Hindlimb muscle (tissue), 1 donor: ENCODE measurements at regions not wholly inside any gene's neighbourhood (a gene's known extent, or its start where the extent isn't known, plus 50 kb on each side); places are given as distances from the start of the nearest gene placed in this dataset.

Experiments used
- DNase-seq: peaks from one replicate; pipeline ENCODE4 v3.0.0-alpha.2; 2013

DNA sequence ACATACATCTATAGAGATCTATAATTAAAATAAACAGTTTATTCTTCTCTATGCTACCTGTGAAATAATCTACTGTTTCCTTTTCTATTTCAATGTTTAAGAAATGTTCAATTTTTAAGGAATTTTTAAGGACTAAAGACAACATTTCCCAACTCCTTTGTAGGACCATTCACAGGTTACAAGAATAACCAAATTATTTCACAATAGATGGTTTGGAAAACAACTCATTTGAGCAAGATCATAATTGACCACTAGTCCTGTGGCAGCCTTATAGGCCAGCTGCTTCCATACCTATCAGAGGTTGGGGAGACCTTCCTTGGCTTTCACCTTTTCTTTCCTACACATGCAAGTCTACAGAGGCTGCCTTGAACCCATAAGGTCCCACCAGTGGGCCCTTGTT, 193.7 kb downstream of the TTC39B start:
- DNase-seq = no peak

DNA sequence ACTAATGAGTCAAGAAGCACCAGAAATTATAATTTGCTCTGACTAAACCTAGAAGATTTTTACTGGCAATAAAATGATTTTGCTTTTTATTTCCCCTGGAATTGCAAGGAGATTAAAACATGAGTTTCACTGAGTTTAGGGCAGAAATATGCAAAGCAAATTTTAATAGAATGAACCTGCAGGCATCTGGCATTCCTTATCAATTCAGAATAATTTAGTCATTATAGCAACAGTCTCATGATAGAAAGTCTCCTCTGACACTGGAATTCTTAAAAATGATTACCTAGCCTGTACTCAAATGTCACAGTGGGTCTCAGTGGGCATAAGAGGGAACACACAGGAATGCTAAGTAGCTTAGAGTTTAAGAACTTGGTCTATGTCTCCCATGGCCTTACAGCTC, 195.9 kb downstream of the TTC39B start:
- DNase-seq = no peak

DNA sequence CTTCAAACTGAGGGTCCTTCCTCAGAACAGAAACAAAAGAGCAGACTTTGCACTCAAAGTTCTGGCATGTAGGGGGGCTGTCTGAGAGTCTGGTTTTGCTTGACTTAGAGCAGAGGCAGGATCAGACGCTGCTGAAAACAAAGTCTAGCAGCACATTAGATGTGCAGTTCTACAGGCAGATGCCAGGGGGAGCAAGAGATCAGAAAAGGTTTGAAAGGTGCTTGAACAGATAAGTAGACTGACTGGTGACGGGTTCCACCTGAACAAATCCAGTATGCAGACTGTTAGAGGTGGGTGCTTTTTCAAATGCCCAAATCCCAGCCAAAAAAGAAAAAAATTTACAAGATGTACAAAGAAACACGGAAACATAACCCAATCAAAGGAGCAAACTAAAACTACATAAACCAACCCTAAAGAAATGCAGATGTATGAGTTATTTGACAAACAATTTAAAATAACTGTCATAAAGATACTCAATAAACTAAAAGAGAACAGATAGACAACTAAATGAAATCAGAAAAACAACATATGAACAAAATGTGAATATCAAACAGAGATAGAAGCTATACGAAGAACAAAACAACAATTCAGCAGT, 194.7 kb upstream of the FREM1 start:
- no peak for DNase-seq

DNA sequence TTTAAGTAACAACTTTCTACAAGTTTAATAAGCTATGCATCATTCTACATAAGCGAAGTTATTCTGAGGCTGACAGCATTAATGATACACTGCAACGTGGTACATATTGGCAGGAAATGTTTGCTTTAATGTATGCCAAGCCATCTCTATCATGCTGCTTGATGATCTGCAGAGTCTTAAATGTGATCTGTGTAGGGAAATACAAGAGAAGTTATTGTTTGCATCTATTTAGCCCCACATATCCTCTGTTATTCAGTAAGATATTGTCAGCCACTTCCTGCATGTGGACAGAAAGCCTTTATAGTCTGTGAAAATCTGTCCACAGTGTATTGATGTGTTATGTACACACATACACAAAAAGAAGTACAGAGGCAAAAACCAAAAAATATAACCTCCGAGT, 193.1 kb upstream of the FREM1 start:
- DNase-seq = no peak

DNA sequence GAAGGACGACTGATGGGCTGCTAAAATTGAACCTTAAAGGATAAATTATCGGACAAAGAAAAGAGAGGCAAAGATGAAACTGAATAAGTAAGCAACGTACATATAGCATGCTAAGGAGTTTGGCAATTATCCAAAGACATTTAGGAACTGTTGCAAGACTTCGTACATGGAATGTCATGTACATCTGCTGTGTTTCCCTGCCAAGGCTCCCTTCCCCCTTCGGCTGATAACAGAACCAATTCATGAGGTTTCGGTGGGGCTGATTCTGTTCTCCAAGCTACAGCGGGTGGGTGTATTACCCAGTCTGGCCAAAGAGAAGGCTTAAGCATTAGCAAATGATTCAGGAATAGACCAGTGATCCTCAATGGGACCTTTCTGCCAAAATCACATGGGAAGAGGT, 190.9 kb upstream of the FREM1 start:
- no peak for DNase-seq

DNA sequence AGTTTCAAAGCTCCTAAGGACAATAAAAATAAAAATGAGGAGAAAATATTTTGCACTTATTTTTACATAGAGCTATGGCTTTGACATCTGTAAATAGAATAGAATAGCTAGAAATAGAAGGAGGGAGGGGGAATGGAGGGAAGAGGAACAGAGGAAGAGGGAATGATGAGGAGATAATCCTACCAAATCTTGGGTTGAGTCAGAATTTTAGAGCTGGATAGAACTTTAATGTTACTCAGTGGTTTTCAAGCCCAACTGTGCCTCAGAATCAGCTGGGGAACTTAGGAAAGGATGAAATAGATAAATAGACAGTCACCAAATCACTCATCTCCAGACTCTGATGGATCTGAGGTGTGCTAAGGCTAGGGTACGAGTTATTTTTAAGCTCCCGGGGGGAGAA, 190.3 kb upstream of the FREM1 start:
- no peak for DNase-seq

DNA sequence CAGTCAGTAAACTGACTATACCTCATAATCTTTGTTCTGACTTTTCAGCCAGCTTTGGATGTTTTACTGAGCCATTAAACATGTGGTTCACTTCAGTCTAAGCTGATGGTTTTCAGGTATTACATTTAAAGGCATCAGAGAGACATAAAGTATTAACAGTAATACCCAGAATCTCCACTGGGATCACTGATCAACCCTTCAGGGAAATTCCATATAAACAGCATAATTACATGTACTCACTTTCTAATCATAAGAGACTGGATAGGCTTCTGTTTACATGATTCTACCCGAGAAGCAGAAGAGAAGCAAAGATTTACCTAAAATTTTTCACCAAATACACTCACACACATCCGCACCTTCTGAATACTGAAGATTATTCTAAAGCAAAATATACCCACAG, 186.7 kb upstream of the FREM1 start:
- no peak for DNase-seq

DNA sequence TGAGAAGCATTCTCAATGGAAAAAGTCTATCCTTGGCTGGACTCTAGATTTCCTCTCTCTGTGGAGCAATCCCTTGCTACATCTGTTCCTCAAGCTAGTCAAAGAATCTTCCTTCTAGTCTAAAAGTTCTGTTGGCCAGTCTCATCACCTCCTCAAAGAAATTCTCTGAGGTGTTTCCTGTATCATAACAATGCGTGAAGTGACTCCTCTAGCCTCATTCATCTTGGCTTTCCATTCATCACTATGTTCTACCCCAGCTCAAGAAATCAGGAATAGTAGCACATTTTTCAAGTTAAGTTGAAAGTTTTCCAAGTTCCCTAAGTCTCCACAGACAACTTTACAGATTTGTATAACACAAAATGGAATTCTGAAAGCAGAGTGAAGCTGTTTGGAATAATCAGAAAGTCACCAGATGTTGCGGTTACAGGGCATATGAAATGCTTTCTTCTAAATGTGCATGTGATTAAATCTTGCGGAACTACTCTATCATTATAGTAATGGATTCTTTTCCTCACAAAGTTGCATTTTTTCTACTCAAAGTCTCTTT, 176.6 kb upstream of the FREM1 start:
- peak; percentile 75 for DNase-seq

DNA sequence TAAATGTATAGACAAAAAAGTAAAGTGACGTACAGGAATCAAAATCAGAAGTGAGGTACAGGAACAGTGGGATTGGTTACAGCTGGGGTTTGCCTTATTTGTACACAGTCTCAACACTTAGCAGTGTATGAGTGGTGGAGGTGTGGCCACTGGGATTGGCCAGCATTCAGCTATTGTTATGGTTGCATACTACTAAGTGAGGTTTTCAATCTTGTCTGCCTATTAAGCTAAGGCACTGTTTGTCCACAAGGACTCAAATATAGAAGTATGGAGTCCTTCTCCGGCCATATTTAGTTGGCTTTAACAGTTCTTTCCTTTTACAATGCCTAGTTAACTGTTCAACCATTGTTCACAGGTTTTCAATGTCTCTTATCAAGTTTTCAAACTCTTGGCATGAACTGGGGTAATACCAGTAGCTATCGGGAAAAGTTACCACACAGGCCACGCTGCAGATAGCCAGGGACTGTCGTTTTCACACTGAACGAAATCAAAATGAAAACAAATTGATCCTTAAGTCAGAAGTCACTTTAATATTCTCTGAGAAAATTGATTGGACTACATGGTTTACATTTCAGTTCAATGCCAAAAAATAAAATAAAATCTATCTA, 176.0 kb upstream of the FREM1 start:
- DNase-seq = peak; percentile 64

DNA sequence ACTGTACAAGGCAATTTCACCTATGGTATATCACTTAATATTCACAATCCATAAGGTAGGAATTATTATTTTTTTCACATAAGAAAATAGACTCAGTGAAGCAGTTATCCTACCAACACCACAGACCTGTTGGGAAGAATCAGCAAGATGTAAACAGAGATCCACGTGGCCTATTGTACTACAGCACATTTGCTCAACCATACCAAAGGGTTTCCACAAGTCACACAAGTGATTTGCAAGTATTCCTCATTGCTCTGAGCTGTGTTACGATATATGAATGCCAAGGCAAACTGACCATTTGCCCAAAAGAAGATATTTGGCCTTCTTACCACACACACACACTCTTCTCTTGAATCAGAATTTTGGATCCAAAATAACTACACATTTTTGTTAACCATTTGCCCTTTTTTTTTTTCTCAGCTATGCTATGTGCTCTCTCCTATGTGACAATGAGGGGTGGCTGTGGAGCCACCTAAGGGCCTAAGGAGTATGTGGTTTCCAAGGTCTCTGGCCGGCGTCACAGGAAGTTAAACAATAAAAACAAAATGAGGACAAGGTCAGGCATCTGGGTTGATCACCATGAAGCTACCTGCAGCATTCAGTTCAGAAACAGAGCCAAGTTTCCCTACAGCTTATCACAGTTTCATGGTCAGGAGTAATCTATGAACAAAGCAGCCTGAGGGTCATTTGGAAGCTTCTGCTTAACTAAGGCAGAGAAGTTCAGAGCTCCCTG, 171.0 kb upstream of the FREM1 start:
- DNase-seq = no peak

DNA sequence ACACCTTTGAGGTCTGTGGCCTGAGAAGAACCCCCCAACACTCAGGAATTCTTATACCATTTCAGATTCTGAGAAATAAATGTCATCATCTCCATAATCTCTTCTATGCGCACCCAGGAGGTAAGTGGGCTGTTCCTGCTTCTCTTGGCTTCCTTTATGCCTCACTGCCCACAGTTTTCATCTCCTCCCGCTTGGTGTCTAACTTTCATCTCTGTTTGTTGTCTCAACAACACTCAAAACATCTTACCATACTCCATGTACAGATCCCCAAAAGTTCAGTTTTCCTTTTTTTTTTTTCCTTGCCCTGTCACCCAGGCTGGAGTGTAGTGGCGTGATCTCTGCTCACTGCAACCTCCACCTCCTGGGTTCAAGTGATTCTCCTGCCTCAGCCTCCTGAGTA, 170.2 kb upstream of the FREM1 start:
- DNase-seq = no peak

DNA sequence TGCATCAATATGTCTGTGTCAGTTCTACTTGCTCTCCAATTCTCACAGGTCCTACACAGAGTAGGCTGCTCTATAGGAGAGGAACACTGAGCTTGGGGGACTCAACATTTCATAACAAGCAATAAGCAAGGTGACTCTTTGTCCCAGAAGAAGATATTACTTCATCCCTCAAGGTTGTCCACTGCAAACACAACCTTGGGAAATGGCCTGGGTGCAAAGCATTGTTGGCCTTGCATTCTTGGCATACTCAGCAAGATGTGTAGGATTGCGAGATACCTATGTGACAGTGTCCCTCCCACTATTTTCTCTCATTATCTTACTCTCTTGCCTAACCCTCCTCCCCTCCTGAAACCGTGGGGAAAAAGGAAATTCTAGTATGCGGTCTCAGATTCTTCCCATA, 169.8 kb upstream of the FREM1 start:
- DNase-seq = no peak

DNA sequence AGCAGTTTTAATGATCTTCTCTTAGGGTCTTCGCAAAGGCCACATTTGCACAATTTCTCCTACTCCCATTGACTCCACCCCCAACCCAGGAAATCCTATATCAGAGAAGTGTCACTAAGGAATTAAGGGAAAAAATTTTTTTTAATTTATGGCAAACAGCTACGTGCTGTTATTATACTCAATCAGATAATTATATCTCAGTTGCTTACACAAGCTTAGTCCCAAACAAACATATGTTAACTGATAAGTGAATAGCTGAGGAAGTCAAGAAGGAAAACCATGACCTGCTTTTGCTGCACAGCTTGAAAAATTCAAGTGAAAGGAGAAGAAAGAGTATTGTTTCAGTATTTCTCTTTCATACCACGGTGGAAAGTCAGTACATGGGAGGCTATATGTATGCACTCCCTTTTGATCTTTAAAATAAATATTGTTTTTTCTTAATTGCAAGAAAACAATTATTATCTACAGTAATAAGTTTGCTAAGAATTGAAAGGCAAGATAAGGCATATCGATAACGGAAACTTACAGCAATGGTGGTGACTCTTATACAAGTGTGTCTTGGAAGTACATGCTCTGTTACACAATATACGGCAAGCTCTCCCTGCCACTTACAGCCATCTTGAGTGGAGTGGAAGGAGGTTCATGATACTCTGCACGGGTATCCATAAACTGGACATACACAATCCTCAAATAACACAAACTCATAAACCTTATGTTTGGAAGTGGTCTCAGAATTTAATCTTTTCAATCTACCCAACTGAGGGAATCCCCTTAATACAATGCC, 167.9 kb upstream of the FREM1 start:
- DNase-seq = no peak

DNA sequence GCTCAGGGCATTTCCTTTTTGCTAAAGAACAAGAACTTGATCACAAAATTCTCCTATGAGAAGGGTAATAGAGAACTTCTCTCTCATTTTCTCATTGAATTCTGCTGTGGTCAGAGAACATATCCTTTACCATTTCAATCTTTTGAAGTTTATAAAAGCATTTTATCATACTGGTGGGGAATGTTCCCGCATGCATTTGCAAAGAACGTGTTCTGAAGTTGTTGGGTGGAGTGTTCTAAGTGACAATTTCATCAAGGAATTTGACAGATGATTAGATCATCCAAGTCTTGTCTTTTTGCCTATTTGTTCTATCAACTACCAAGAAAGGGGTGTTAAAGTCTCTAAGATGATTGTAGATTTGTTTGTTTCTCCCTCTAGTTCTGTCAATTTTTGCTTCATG, 163.4 kb upstream of the FREM1 start:
- no peak for DNase-seq

DNA sequence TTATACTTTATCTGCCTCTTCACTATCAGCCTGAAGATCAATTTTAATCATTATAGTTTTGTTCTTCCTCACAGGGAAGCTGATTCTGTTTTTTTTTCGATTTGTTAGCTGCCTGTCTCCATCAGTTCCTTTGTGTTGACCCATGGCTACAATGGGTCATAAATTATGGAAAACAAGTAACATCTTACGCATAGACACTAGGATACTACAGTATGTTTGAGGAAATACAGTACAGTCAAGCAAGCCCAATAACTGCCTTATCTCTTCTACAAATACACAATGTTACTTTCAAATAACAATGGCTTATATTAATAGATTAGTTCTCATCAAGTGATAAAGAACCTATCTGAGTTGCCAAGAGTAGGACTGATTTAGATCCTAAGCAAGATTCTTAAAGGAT, 160.5 kb upstream of the FREM1 start:
- DNase-seq = no peak

DNA sequence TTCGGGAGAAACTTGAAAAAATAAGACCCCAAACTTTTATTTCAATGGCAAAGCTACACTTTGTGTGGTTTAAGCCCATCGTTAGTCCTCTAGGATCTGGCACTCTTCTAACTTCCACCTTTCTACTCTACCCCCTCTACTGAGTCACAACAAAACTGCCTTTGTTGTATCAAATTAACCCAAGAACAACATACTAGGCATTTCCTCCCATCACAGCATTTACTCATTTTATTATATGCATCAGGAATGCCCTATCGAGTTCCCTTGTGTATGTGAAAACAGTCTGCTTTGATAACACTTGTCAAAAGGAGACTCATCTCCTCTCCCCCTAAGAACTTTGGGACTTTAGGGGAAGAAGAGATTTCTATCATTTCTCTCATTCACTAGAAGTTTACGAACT, 158.9 kb upstream of the FREM1 start:
- DNase-seq = no peak

DNA sequence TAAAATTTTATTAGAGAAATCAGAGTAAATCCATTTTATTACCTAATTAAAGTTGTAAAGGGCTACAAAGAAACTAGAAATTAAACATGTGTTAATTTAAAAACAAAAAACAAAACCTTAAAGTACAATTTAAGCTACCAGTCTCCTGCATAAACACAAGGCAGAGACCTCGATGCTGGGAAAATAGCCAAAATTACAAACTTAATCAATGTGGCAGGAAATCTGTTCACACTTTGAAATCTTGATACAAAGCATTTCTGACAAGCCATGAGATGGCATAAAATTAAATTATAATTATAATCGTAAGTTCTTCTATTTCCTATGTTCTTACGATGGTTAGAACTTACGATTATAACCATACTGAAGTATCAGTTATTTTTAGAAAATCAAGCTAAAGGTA, 158.0 kb upstream of the FREM1 start:
- no peak for DNase-seq

DNA sequence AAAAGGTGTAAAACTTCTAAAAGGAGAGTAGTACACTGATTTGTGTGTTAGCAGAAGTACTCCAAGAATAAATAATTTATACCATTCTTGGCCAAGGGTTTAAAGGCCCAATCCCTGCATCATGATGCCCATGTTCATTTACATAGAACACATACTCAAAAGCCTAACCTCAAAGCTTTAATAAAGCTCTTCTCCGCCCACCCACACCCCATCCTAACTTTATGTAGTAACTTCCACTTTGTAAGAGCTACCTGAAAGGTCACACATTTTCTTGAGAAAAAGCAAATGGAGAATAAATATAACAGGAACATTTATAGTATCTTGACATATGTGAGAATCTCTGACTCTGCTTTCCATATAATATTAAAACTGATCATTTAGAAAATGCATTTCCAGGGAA, 148.8 kb upstream of the FREM1 start:
- no peak for DNase-seq

DNA sequence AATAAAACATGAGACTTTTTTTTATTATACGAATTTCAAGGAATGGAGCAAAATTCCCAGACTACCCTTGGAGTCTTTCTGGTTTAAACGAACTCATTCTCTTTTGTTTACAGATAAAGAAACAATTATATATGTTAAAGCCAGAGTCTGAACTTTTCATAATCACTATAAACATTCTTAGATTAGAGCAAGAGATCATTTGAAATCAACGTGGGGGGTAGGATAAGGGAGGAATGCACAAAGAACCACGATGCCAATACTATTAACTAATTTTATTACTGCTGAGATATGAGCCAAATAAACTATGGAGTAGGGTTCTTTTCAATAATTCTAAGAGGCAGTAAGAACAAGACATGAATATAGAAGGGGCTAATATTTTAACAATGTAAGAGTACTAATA, 148.0 kb upstream of the FREM1 start:
- DNase-seq = no peak

DNA sequence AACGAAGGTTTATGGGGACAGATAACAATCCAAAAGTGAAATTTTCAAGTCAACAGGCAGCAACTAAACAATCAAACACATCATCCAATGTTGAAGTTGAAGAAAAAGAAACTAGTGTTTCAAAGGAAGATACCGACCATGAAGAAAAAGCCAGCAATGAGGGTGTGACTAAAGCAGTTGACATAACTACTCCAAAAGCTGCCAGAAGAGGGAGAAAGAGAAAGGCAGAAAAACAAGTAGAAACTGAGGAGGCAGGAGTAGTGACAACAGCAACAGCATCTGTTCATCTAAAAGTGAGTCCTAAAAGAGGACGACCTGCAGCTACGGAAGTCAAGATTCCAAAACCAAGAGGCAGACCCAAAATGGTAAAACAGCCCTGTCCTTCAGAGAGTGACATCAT, 145.1 kb upstream of the FREM1 start:
- peak; percentile 11 for DNase-seq

DNA sequence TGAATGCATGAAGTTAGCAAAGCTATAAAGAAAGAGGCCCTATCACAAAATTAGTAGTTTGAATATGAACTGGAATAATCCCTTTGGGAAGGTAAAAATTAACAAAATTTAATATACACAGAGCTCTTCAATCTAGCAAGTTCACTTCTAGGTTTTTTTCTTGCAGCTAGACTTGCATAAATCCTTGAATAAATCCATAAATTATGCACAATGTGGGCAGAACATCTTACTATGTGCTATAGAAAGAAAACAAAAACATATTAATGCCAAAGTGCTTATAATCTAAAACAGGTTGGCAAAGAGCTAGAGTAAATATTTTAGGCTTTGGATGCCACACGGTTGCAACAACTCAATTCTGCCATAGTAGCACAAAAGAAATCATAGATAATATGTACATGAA, 138.5 kb upstream of the FREM1 start:
- no peak for DNase-seq

DNA sequence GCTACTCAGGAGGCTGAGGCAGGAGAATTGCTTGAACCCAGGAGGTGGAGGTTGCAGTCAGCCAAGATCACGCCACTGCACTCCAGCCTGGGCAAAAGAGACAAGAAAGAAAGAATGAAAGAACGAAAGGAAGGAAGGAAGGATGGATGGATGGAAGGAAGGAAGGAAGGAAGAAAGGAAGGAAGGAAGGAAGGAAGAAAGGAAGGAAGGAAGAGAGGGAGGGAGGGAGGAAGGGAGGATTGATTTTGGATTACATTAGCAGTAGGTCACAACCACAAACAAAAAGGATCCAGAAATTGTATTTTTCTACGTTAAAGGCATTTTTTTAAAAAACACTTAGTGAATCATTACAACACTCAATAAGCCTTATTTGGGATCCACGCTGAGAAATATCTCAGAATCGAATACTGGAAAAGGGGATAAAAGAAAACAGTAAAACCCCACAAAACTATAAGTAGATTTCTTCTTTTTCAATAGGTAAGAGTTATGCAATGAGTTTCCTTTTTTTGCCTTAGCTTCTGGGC, 136.9 kb upstream of the FREM1 start:
- no peak for DNase-seq

DNA sequence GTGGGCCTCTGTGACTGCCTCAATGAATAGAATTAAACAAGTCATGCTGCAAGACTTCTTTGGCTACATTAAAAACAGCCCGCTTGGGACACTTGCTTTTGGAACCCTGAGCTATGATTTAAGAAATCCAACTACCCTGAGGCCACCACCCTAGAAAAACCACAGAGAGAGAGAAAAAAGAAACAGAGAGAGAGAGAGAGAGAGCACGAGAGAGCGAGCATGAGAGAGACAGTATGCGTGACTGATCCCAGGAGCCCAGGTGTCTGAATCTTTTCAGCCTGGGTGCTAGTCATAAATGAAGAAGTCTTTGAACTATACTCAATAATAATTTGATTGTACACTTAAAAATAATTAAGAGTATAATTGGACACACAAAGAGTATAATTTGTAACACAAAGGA, 123.1 kb upstream of the FREM1 start:
- DNase-seq = no peak
